ENCODE measurements at regions not wholly inside any gene's neighbourhood (a gene's known extent, or its start where the extent isn't known, plus 50 kb on each side); places are given as distances from the start of the nearest gene placed in this dataset.

DNA sequence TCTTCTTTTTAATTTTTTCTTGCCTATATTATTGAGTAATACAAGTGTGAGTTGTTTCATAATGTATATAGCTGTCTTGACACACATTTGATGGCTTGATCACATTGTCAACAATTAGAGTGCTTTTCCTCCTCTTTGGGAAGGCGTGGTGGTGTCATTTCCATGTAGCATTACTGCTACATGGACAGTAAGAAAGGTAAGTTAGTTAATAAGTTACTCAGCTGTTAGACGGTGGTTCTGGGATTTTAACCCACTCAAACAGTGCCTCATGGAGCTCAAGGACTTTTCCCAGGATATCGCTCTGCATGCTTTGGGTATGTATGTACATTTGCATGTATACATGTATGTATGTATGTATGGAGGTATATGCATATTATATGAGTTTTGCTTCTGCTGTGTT lies 94.6 kb downstream of the HAPSTR1 start:
- no peaks in the 10 kb centered on the region for H3K4me1 ChIP-seq (ENCODE audit: insufficient read depth, low read length, severe bottlenecking)
- no peaks in the 10 kb centered on the region for H3K27me3 ChIP-seq (ENCODE audit: insufficient read depth, low read length)
- H4K20me1 ChIP-seq (ENCODE audit: insufficient read depth, low read length): no peaks in the 10 kb centered on the region
- H3K36me3 ChIP-seq (ENCODE audit: insufficient read depth, low read length): no peaks in the 10 kb centered on the region
- no peak overlapping the region for H2AFZ ChIP-seq (ENCODE audit: low read length)
- no peaks in the 10 kb centered on the region for H3K79me2 ChIP-seq (ENCODE audit: insufficient read depth, low read length)
- no peaks in the 10 kb centered on the region for H3K9me2 ChIP-seq (ENCODE audit: low read depth, low read length)
- H3K9me3 ChIP-seq (ENCODE audit: low read length): no peaks in the 10 kb centered on the region
- no peak overlapping the region for H3K9ac ChIP-seq (ENCODE audit: low read length)
- H3K27ac ChIP-seq (ENCODE audit: low read depth, low read length, poor library complexity, severe bottlenecking): no peak overlapping the region
- TF ChIP-seq, protein P1, sequence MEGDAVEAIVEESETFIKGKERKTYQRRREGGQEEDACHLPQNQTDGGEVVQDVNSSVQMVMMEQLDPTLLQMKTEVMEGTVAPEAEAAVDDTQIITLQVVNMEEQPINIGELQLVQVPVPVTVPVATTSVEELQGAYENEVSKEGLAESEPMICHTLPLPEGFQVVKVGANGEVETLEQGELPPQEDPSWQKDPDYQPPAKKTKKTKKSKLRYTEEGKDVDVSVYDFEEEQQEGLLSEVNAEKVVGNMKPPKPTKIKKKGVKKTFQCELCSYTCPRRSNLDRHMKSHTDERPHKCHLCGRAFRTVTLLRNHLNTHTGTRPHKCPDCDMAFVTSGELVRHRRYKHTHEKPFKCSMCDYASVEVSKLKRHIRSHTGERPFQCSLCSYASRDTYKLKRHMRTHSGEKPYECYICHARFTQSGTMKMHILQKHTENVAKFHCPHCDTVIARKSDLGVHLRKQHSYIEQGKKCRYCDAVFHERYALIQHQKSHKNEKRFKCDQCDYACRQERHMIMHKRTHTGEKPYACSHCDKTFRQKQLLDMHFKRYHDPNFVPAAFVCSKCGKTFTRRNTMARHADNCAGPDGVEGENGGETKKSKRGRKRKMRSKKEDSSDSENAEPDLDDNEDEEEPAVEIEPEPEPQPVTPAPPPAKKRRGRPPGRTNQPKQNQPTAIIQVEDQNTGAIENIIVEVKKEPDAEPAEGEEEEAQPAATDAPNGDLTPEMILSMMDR (IDR thresholded peaks at IDR 0.05; ENCODE audit: low read length): no peak
- no peak for TF ChIP-seq EZH2 (IDR thresholded peaks at IDR 0.05; ENCODE audit: borderline replicate concordance, low read length)
- no peaks in the 10 kb centered on the region for H3F3A ChIP-seq (ENCODE audit: insufficient read depth, low read length)
- H3K4me2 ChIP-seq (ENCODE audit: low read length): no peak overlapping the region
- no peak overlapping the region for H3K4me3 ChIP-seq (ENCODE audit: low read depth, low read length, poor library complexity, severe bottlenecking)

DNA sequence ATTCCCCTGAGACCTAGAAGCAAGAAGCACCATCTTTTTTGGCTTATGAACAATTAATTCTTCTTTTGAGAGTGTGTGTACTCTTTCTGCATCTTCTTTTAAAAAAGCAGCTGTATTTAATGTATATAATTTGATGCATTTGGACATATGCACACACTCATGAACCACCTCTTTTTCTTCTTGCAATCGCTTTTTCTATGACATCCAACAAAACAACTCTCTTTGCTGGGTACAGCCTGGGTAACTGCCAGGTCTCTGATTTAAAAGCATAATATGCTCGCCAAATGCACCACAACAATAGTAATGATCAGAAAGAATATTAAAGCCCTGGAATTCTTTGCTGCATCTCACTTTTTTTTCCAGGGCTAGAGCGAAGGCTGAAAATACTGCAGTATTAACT lies 97.3 kb downstream of the HAPSTR1 start:
- H3K9me2 ChIP-seq (ENCODE audit: low read depth, low read length): no peaks in the 10 kb centered on the region
- H2AFZ ChIP-seq (ENCODE audit: low read length): no peak overlapping the region
- TF ChIP-seq, protein P1 (IDR thresholded peaks at IDR 0.05; ENCODE audit: low read length): no peak
- TF ChIP-seq EZH2 (IDR thresholded peaks at IDR 0.05; ENCODE audit: borderline replicate concordance, low read length): no peak
- H3K27ac ChIP-seq (ENCODE audit: low read depth, low read length, poor library complexity, severe bottlenecking): no peak overlapping the region
- no peaks in the 10 kb centered on the region for H4K20me1 ChIP-seq (ENCODE audit: insufficient read depth, low read length)
- H3K4me3 ChIP-seq (ENCODE audit: low read depth, low read length, poor library complexity, severe bottlenecking): no peak overlapping the region
- H3K27me3 ChIP-seq (ENCODE audit: insufficient read depth, low read length): no peaks in the 10 kb centered on the region
- no peak overlapping the region for H3K9ac ChIP-seq (ENCODE audit: low read length)
- H3K9me3 ChIP-seq (ENCODE audit: low read length): no peaks in the 10 kb centered on the region
- no peaks in the 10 kb centered on the region for H3K36me3 ChIP-seq (ENCODE audit: insufficient read depth, low read length)
- no peak overlapping the region for H3K4me2 ChIP-seq (ENCODE audit: low read length)
- no peaks in the 10 kb centered on the region for H3K4me1 ChIP-seq (ENCODE audit: insufficient read depth, low read length, severe bottlenecking)
- no peaks in the 10 kb centered on the region for H3F3A ChIP-seq (ENCODE audit: insufficient read depth, low read length)
- H3K79me2 ChIP-seq (ENCODE audit: insufficient read depth, low read length): no peaks in the 10 kb centered on the region

DNA sequence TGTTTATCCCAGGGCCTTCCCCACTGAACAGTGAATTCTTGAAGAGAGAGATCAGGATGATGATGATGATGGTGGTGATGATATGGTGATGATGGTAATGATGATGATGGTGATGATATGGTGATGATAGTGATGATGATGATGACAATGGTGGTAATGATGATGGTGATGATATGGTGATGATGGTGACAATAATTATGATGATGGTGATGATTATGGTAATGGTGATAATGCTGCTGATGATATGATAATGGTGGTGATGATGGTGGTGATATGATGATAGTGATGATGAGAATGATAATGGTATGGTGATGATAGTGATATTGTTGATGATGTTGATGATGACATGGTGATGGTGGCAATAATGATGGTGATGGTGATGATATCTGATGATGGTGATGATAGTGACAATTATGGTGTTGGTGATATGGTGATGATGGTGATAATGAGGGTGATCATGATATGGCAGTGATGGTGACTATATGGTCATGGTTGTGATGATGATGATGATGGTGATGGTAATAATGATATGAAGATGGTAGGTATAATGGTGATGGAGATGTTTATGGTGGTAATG lies 99.9 kb downstream of the HAPSTR1 start:
- H2AFZ ChIP-seq (ENCODE audit: low read length): no peak overlapping the region
- no peaks in the 10 kb centered on the region for H4K20me1 ChIP-seq (ENCODE audit: insufficient read depth, low read length)
- no peaks in the 10 kb centered on the region for H3K9me2 ChIP-seq (ENCODE audit: low read depth, low read length)
- H3F3A ChIP-seq (ENCODE audit: insufficient read depth, low read length): no peaks in the 10 kb centered on the region
- no peaks in the 10 kb centered on the region for H3K4me1 ChIP-seq (ENCODE audit: insufficient read depth, low read length, severe bottlenecking)
- no peak overlapping the region for H3K27ac ChIP-seq (ENCODE audit: low read depth, low read length, poor library complexity, severe bottlenecking)
- no peak overlapping the region for H3K4me2 ChIP-seq (ENCODE audit: low read length)
- H3K79me2 ChIP-seq (ENCODE audit: insufficient read depth, low read length): no peaks in the 10 kb centered on the region
- TF ChIP-seq, protein P1 (IDR thresholded peaks at IDR 0.05; ENCODE audit: low read length): no peak
- TF ChIP-seq EZH2 (IDR thresholded peaks at IDR 0.05; ENCODE audit: borderline replicate concordance, low read length): no peak
- H3K4me3 ChIP-seq (ENCODE audit: low read depth, low read length, poor library complexity, severe bottlenecking): no peak overlapping the region
- no peak overlapping the region for H3K9ac ChIP-seq (ENCODE audit: low read length)
- H3K27me3 ChIP-seq (ENCODE audit: insufficient read depth, low read length): no peaks in the 10 kb centered on the region
- no peaks in the 10 kb centered on the region for H3K36me3 ChIP-seq (ENCODE audit: insufficient read depth, low read length)
- H3K9me3 ChIP-seq (ENCODE audit: low read length): no peaks in the 10 kb centered on the region

Measured in OCI-LY1 (cell line).